Endothelial cell of umbilical vein (primary cell): ENCODE measurements at regions not wholly inside any gene's neighbourhood (a gene's known extent, or its start where the extent isn't known, plus 50 kb on each side); places are given as distances from the start of the nearest gene placed in this dataset.

ENCODE experiments used
- CTCF ChIP-seq, 2 donors: IDR thresholded peaks; 1 replicate in 1 of 2; 2 replicates in 1 of 2; pipeline ENCODE4 v1.5.1; 2011; ENCODE audit warnings: low read length in 2 of 2, mild to moderate bottlenecking in 2 of 2, moderate library complexity in 2 of 2, control low read depth in 1 of 2, inconsistent platforms in 1 of 2, low read depth in 1 of 2; ENCODE audit not compliant: insufficient read depth in 1 of 2; ENCODE audit errors: extremely low read depth in 1 of 2
- EZH2 ChIP-seq: IDR thresholded peaks from 2 replicates; pipeline ENCODE4 v1.6.1; 2012; ENCODE audit warnings: borderline replicate concordance, low read depth, mild to moderate bottlenecking, moderate library complexity, low read length, inconsistent platforms; ENCODE audit not compliant: severe bottlenecking
- FOS ChIP-seq: IDR thresholded peaks from 2 replicates; pipeline ENCODE4 v1.6.1; 2011; ENCODE audit warnings: mild to moderate bottlenecking, low read length, moderate library complexity, borderline replicate concordance; ENCODE audit not compliant: insufficient read depth
- JUN ChIP-seq: IDR thresholded peaks from 2 replicates; pipeline ENCODE4 v1.6.1; 2011; ENCODE audit warnings: borderline replicate concordance, low read depth; ENCODE audit not compliant: insufficient read length, insufficient read depth
- MAX ChIP-seq: IDR thresholded peaks from 2 replicates; pipeline ENCODE4 v1.6.1; 2011; ENCODE audit not compliant: insufficient read depth, insufficient read length
- POLR2A ChIP-seq: IDR thresholded peaks from 2 replicates; pipeline ENCODE4 v1.6.1; 2012; ENCODE audit warnings: low read depth, mild to moderate bottlenecking, control low read depth, low read length
- POLR2AphosphoS5 ChIP-seq: IDR thresholded peaks from 2 replicates; pipeline ENCODE4 v1.6.1; 2012; ENCODE audit warnings: low read depth, mild to moderate bottlenecking, control low read depth, low read length, moderate library complexity; ENCODE audit not compliant: insufficient read depth

- TF ChIP-seq EZH2 (no peak), CTCF (IDR thresholded peaks at IDR 0.05; ENCODE audit: extremely low read depth in 1 of 2, insufficient read depth in 1 of 2, low read depth in 1 of 2, low read length in 2 of 2) (no peak), POLR2AphosphoS5 (no peak), JUN (no peak), POLR2A (no peak), MAX (no peak), FOS (no peak)
Measured at GRCh38 chr12:30525171-30525570, 170.5 kb downstream of the IPO8 start.
